HepG2 (cell line): ENCODE measurements at regions not wholly inside any gene's neighbourhood (a gene's known extent, or its start where the extent isn't known, plus 50 kb on each side); places are given as distances from the start of the nearest gene placed in this dataset.

Source experiments
- ATF2 ChIP-seq: sonication (generic); formaldehyde crosslinking; IDR thresholded peaks from 2 replicates; pipeline ENCODE4 v1.4.0; 2020; ENCODE audit warnings: missing genetic modification reagents
- ATF7-NPFF ChIP-seq: sonication (generic); formaldehyde crosslinking; IDR thresholded peaks from 2 replicates; pipeline ENCODE4 v1.8.1; 2023; ENCODE audit warnings: mild to moderate bottlenecking, low read depth, missing genetic modification reagents, moderate library complexity
- CREB3 ChIP-seq: sonication (generic); formaldehyde crosslinking; IDR thresholded peaks from 2 replicates; pipeline ENCODE4 v1.5.0; 2020; ENCODE audit warnings: missing genetic modification reagents
- CTCF ChIP-seq: sonication (generic); formaldehyde crosslinking; IDR thresholded peaks from 2 replicates; pipeline ENCODE4 v1.5.0; 2020; ENCODE audit warnings: mild to moderate bottlenecking, missing genetic modification reagents, moderate library complexity
- ETV6 ChIP-seq: sonication (generic); formaldehyde crosslinking; conservative IDR thresholded peaks from 2 replicates; pipeline ENCODE4 v1.4.0; 2020; ENCODE audit warnings: missing genetic modification reagents
- HNRNPL ChIP-seq: fragments of 200-400 bp; formaldehyde crosslinking; IDR thresholded peaks from 2 replicates; pipeline ENCODE4 v1.6.1; 2017; ENCODE audit warnings: mild to moderate bottlenecking, low read depth, low read length
- IRF9 ChIP-seq: sonication (generic); formaldehyde crosslinking; IDR thresholded peaks from 2 replicates; pipeline ENCODE4 v1.8.0; 2022; ENCODE audit warnings: missing genetic modification reagents, mild to moderate bottlenecking, borderline replicate concordance
- MLXIP ChIP-seq: sonication (generic); formaldehyde crosslinking; IDR thresholded peaks from 2 replicates; pipeline ENCODE4 v1.9.0; 2021; ENCODE audit warnings: missing genetic modification reagents, borderline replicate concordance
- NPAS2 ChIP-seq: sonication (generic); formaldehyde crosslinking; IDR thresholded peaks from 2 replicates; pipeline ENCODE4 v1.8.0; 2022; ENCODE audit warnings: mild to moderate bottlenecking, missing genetic modification reagents, borderline replicate concordance
- PAWR ChIP-seq: sonication (generic); formaldehyde crosslinking; IDR thresholded peaks from 2 replicates; pipeline ENCODE4 v1.4.0; 2020; ENCODE audit warnings: missing genetic modification reagents, mild to moderate bottlenecking, borderline replicate concordance
- POLR2A ChIP-seq, 2 experiments: IDR thresholded peaks; 2 replicates each; pipeline ENCODE4 v1.6.1; 2011; ENCODE audit warnings: low read depth in 2 of 2, low read length in 2 of 2, mild to moderate bottlenecking in 1 of 2, moderate library complexity in 1 of 2; ENCODE audit not compliant: insufficient read depth in 1 of 2
- POLR2AphosphoS2 ChIP-seq: IDR thresholded peaks from 2 replicates; pipeline ENCODE4 v1.6.1; 2011; ENCODE audit warnings: low read depth, low read length, improper control_type of control experiment
- RORA ChIP-seq: sonication (generic); formaldehyde crosslinking; IDR thresholded peaks from 2 replicates; pipeline ENCODE4 v1.5.0; 2020; ENCODE audit warnings: mild to moderate bottlenecking, missing genetic modification reagents, moderate library complexity
- ZBTB49 ChIP-seq: sonication (generic); formaldehyde crosslinking; IDR thresholded peaks from 2 replicates; pipeline ENCODE4 v1.4.0; 2020; ENCODE audit warnings: missing genetic modification reagents, borderline replicate concordance
- ZFP36 ChIP-seq: fragments of 150-350 bp; IDR thresholded peaks from 2 replicates; pipeline ENCODE4 v1.6.1; 2018; ENCODE audit warnings: borderline replicate concordance, low read length, low read depth; ENCODE audit not compliant: partially characterized antibody
- ZFP82 ChIP-seq: sonication (generic); formaldehyde crosslinking; IDR thresholded peaks from 2 replicates; pipeline ENCODE4 v1.5.1; 2020; ENCODE audit warnings: mild to moderate bottlenecking, missing genetic modification reagents, borderline replicate concordance
- ZFYVE20 ChIP-seq: sonication (generic); formaldehyde crosslinking; IDR thresholded peaks from 2 replicates; pipeline ENCODE4 v1.8.0; 2023; ENCODE audit warnings: low read depth, mild to moderate bottlenecking, moderate library complexity, missing genetic modification reagents, borderline replicate concordance
- ZNF580 ChIP-seq: IDR thresholded peaks from 2 replicates; pipeline ENCODE4 v1.6.1; 2016; ENCODE audit warnings: low read depth, borderline replicate concordance

GRCh38 chr15:53034767-53035245 lies 244.7 kb upstream of the ONECUT1 start (continued):
- TF ChIP-seq CREB3 (peak; percentile 59; the same call in 1 of the 2 replicates), ETV6 (no peak), ZFP36 (no peak), IRF9 (CRISPR knock-in tag) (no peak), ZNF580 (CRISPR knock-in tag) (peak; percentile 36; the same call in 1 of the 2 replicates), RORA (CRISPR knock-in tag) (no peak), POLR2AphosphoS2 (no peak), ZBTB49 (no peak), HNRNPL (no peak), ZFP82 (CRISPR knock-in tag) (no peak), ATF7-NPFF (no peak), POLR2A (IDR thresholded peaks at IDR 0.05; ENCODE audit: insufficient read depth in 1 of 2, low read depth in 2 of 2, low read length in 2 of 2) (0 out of 4 replicates have a peak, but pooled peaks of 1 of the 2 experiments have one; percentile 22), PAWR (no peak), NPAS2 (no peak), ATF2 (CRISPR knock-in tag) (peak; percentile 69), MLXIP (CRISPR knock-in tag) (no peak), CTCF (CRISPR knock-in tag) (peak; percentile 54), ZFYVE20 (CRISPR knock-in tag) (no peak)
